GM23338 (cell line): ENCODE measurements at regions not wholly inside any gene's neighbourhood (a gene's known extent, or its start where the extent isn't known, plus 50 kb on each side); places are given as distances from the start of the nearest gene placed in this dataset.

ENCODE experiments used
- ATAC-seq: fragments of 200-7000 bp; cut with Tn5 transposase; 3 replicates; pipeline ENCODE4 v1.9.1; 2020
- DNase-seq: peaks from one replicate; pipeline ENCODE4 v3.0.0-alpha.2; 2015; ENCODE audit warnings: low spot score
- H2AFZ ChIP-seq: fragments of 200-600 bp; sonication (generic); 2 replicates; pipeline ENCODE4 v1.8.0; 2016; ENCODE audit warnings: antibody characterized with exemption, mild to moderate bottlenecking, moderate library complexity
- H3F3A ChIP-seq: fragments of 200-600 bp; sonication (generic); replicated peaks from 2 replicates; pipeline ENCODE4 v1.8.0; 2017; ENCODE audit warnings: antibody characterized with exemption, mixed run types, low read depth
- H3K27ac ChIP-seq: fragments of 200-600 bp; sonication (generic); 2 replicates; pipeline ENCODE4 v1.6.1; 2016; ENCODE audit warnings: low read depth
- H3K27me3 ChIP-seq: fragments of 200-600 bp; sonication (generic); 2 replicates; pipeline ENCODE4 v1.8.0; 2016; ENCODE audit warnings: mild to moderate bottlenecking, mixed run types, moderate library complexity; ENCODE audit not compliant: insufficient read depth
- H3K36me3 ChIP-seq: fragments of 200-600 bp; sonication (generic); 2 replicates; pipeline ENCODE4 v1.8.0; 2016; ENCODE audit warnings: mild to moderate bottlenecking; ENCODE audit not compliant: insufficient read depth
- H3K4me1 ChIP-seq: fragments of 200-600 bp; sonication (generic); 2 replicates; pipeline ENCODE4 v1.8.0; 2016; ENCODE audit warnings: mild to moderate bottlenecking, moderate library complexity; ENCODE audit not compliant: insufficient read depth
- H3K4me2 ChIP-seq: fragments of 200-600 bp; sonication (generic); 2 replicates; pipeline ENCODE4 v1.7.1; 2017; ENCODE audit warnings: mixed run types
- H3K4me3 ChIP-seq: fragments of 200-600 bp; sonication (generic); 2 replicates; pipeline ENCODE4 v1.6.1; 2016; ENCODE audit warnings: mixed run types
- H3K79me2 ChIP-seq: fragments of 200-600 bp; sonication (generic); replicated peaks from 2 replicates; pipeline ENCODE4 v1.8.0; 2017; ENCODE audit warnings: mild to moderate bottlenecking; ENCODE audit not compliant: insufficient read depth
- H3K9me2 ChIP-seq: fragments of 200-600 bp; sonication (generic); 2 replicates; pipeline ENCODE4 v1.8.0; 2017; ENCODE audit not compliant: insufficient read depth
- H4K20me1 ChIP-seq: fragments of 200-600 bp; sonication (generic); replicated peaks from 2 replicates; pipeline ENCODE4 v1.8.0; 2017; ENCODE audit warnings: mild to moderate bottlenecking; ENCODE audit not compliant: insufficient read depth
- H3K27ac Mint-ChIP-seq: 2 replicates; pipeline ENCODE4 v1.8.0; 2020; ENCODE audit warnings: inconsistent platforms, mild to moderate bottlenecking, moderate library complexity, mixed read lengths
- H3K27me3 Mint-ChIP-seq: 3 replicates; pipeline ENCODE4 v1.8.0; 2022; ENCODE audit warnings: low read depth, mild to moderate bottlenecking, moderate library complexity, mixed read lengths, inconsistent platforms; ENCODE audit not compliant: insufficient read depth, poor library complexity
- H3K36me3 Mint-ChIP-seq: 3 replicates; pipeline ENCODE4 v1.8.0; 2021; ENCODE audit warnings: low read depth, mild to moderate bottlenecking, inconsistent platforms, moderate library complexity, mixed read lengths
- H3K4me1 Mint-ChIP-seq: 3 replicates; pipeline ENCODE4 v1.8.0; 2020; ENCODE audit warnings: mild to moderate bottlenecking, inconsistent platforms, mixed read lengths
- H3K4me3 Mint-ChIP-seq: 3 replicates; pipeline ENCODE4 v1.8.0; 2021; ENCODE audit warnings: moderate library complexity, mild to moderate bottlenecking, inconsistent platforms, mixed read lengths
- H3K9me3 Mint-ChIP-seq: 3 replicates; pipeline ENCODE4 v1.8.0; 2020; ENCODE audit warnings: moderate library complexity, mild to moderate bottlenecking, inconsistent platforms, mixed read lengths
- CREB1 ChIP-seq: fragments of 250-450 bp; sonication (Bioruptor Pico); IDR thresholded peaks from 2 replicates; pipeline ENCODE4 v1.5.0; 2020; ENCODE audit warnings: low read depth, mild to moderate bottlenecking, moderate library complexity
- CTCF ChIP-seq, 2 experiments: fragments of 200-600 bp in 1 of 2; sonication (generic) in 1 of 2; conservative IDR thresholded peaks; 2 replicates each; pipeline versions ENCODE4 v1.5.1 to v1.6.1; 2016 to 2017; ENCODE audit warnings: antibody characterized with exemption in 2 of 2, low read depth in 2 of 2, mild to moderate bottlenecking in 2 of 2, moderate library complexity in 1 of 2
- EZH2 ChIP-seq: fragments of 200-600 bp; sonication (generic); IDR thresholded peaks from one replicate; pipeline ENCODE4 v1.8.0; 2017; ENCODE audit warnings: antibody characterized with exemption, mild to moderate bottlenecking, low read depth; ENCODE audit not compliant: unreplicated experiment
- JUNB ChIP-seq: IDR thresholded peaks from one replicate; pipeline ENCODE4 v1.6.1; 2016; ENCODE audit warnings: antibody characterized with exemption; ENCODE audit not compliant: unreplicated experiment
- POLR2AphosphoS5 ChIP-seq: IDR thresholded peaks from 2 replicates; pipeline ENCODE4 v1.6.1; 2016; ENCODE audit warnings: antibody characterized with exemption, low read depth
- REST ChIP-seq: IDR thresholded peaks from one replicate; pipeline ENCODE4 v1.6.1; 2018; ENCODE audit warnings: antibody characterized with exemption; ENCODE audit not compliant: unreplicated experiment
- STAT1 ChIP-seq: IDR thresholded peaks from one replicate; pipeline ENCODE4 v1.6.1; 2016; ENCODE audit warnings: antibody characterized with exemption; ENCODE audit not compliant: unreplicated experiment
- ZNF114 ChIP-seq: fragments of 250-450 bp; sonication (Bioruptor Pico); IDR thresholded peaks from 2 replicates; pipeline ENCODE4 v1.5.0; 2020; ENCODE audit warnings: mild to moderate bottlenecking, moderate library complexity
- ZNF462 ChIP-seq: fragments of 250-450 bp; sonication (Bioruptor Pico); IDR thresholded peaks from 2 replicates; pipeline ENCODE4 v1.5.0; 2020; ENCODE audit warnings: mild to moderate bottlenecking, moderate library complexity

GRCh38 chr22:22391543-22391942 is 117.0 kb downstream of the ZNF280B start:
- ATAC-seq: no peak
- Histone ChIP-seq H3K4me2 (no peak overlapping the region), H3K27ac (no peak overlapping the region), H4K20me1 (no peaks in the 10 kb centered on the region; the same call in 1 of the 2 replicates), H3K27me3 (peaks cover 100% of the 10 kb centered on the region), H3K79me2 (no peaks in the 10 kb centered on the region), H3K4me3 (no peak overlapping the region), H3K9me2 (no peaks in the 10 kb centered on the region), H2AFZ (no peak overlapping the region), H3F3A (no peaks in the 10 kb centered on the region), H3K4me1 (no peaks in the 10 kb centered on the region), H3K36me3 (no peaks in the 10 kb centered on the region; the same call in 1 of the 2 replicates)
- peaks cover 16% of the 10 kb centered on the region for H3K9me3 Mint-ChIP-seq
- no peak for TF ChIP-seq CTCF (conservative IDR thresholded peaks at IDR 0.05; ENCODE audit: low read depth in 2 of 2)
- TF ChIP-seq ZNF114 (CRISPR knock-in tag): no peak
- no peak for TF ChIP-seq REST
- TF ChIP-seq EZH2: peak; percentile 0
- H3K27ac Mint-ChIP-seq: no peak overlapping the region
- no peaks in the 10 kb centered on the region for H3K36me3 Mint-ChIP-seq
- peaks cover 98% of the 10 kb centered on the region for H3K27me3 Mint-ChIP-seq
- DNase-seq: no peak
- no peak overlapping the region for H3K4me3 Mint-ChIP-seq
- H3K4me1 Mint-ChIP-seq: no peaks in the 10 kb centered on the region

GRCh38 chr22:22392131-22392530 is 116.4 kb downstream of the ZNF280B start:
- Histone ChIP-seq H3K4me2 (no peak overlapping the region), H3K9me2 (no peaks in the 10 kb centered on the region), H2AFZ (no peak overlapping the region), H3K36me3 (no peaks in the 10 kb centered on the region; the same call in 1 of the 2 replicates), H3K27ac (no peak overlapping the region), H3F3A (no peaks in the 10 kb centered on the region), H3K4me1 (no peaks in the 10 kb centered on the region), H4K20me1 (no peaks in the 10 kb centered on the region), H3K4me3 (no peak overlapping the region), H3K27me3 (peaks cover 100% of the 10 kb centered on the region), H3K79me2 (no peaks in the 10 kb centered on the region)
- DNase-seq: no peak
- peaks cover 98% of the 10 kb centered on the region for H3K27me3 Mint-ChIP-seq
- no peak overlapping the region for H3K27ac Mint-ChIP-seq
- no peaks in the 10 kb centered on the region for H3K36me3 Mint-ChIP-seq
- no peak overlapping the region for H3K4me3 Mint-ChIP-seq
- no peak for ATAC-seq
- no peaks in the 10 kb centered on the region for H3K4me1 Mint-ChIP-seq
- H3K9me3 Mint-ChIP-seq: peaks cover 16% of the 10 kb centered on the region
- no peak for TF ChIP-seq STAT1
- TF ChIP-seq JUNB: no peak
- TF ChIP-seq EZH2: no peak
- TF ChIP-seq ZNF114 (CRISPR knock-in tag): no peak
- no peak for TF ChIP-seq POLR2AphosphoS5
- TF ChIP-seq ZNF462: no peak
- no peak for TF ChIP-seq CREB1 (CRISPR knock-in tag)
